ENCODE measurements at regions not wholly inside any gene's neighbourhood (a gene's known extent, or its start where the extent isn't known, plus 50 kb on each side); places are given as distances from the start of the nearest gene placed in this dataset.

DNA sequence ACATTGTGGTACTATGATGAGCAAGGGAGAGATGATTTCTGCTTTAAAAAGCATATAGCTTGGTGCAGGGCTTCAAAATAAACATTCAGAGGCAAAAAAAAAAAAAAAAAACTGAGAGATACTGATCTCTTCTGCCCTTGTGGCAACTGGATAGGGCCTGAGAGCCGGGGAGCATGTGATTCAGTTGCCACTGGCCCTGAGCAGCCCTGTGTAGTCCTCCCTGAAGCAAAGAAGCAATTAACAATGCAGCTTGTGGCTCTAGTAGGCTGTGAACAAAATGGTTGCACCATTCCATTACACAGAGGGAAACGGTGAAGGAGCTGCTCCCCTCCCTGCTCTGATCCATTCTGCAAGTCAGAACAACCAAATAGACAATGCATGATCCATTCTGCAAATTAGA, 347.5 kb upstream of the DAB2 start:
- TF ChIP-seq, protein P1, sequence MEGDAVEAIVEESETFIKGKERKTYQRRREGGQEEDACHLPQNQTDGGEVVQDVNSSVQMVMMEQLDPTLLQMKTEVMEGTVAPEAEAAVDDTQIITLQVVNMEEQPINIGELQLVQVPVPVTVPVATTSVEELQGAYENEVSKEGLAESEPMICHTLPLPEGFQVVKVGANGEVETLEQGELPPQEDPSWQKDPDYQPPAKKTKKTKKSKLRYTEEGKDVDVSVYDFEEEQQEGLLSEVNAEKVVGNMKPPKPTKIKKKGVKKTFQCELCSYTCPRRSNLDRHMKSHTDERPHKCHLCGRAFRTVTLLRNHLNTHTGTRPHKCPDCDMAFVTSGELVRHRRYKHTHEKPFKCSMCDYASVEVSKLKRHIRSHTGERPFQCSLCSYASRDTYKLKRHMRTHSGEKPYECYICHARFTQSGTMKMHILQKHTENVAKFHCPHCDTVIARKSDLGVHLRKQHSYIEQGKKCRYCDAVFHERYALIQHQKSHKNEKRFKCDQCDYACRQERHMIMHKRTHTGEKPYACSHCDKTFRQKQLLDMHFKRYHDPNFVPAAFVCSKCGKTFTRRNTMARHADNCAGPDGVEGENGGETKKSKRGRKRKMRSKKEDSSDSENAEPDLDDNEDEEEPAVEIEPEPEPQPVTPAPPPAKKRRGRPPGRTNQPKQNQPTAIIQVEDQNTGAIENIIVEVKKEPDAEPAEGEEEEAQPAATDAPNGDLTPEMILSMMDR (IDR thresholded peaks at IDR 0.05) = no peak
- no peak for TF ChIP-seq POLR2A (IDR thresholded peaks at IDR 0.05)
